ENCODE measurements at regions not wholly inside any gene's neighbourhood (a gene's known extent, or its start where the extent isn't known, plus 50 kb on each side); places are given as distances from the start of the nearest gene placed in this dataset.

DNA sequence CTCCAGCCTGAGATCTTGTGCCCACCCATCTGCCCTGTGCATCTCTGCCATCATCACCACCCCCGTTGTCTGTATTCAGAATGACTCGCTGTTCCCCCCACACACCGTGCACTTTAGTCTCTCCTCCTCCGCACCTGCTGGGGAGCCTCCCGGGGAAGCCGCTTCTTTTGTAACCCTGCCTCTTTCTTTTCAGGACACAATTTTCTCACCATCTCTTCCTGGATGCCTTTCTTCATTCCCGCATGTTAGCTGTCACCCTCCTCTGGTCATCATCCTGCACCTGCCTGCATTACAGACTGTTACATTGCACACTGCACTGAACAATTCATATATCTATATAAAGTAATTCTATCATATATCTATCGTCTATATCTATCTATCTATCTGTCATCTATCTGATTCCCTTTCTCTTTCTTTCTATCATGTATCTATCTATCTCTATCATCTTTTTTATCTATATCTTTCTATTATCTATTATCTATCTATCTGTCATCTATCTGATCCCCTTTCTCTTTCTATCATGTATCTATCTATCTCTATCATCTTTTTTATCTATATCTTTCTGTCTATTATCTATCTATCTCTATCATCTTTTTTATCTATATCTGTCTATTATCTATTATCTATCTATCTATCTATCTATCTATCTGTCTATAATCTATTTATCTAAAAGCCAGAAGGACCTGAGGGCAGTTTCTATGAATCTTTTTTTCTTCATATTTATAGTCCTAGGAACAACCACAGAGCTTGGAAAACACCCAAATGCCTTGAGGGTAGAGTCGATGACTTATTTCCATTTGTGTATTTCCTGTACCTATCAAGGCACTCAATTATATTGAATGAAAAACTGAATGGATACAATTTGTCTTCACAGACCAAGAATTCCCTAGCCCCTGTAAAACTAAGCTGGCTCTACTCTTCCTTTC is 642.5 kb downstream of the ACTR3B start:
- Mint-ChIP-seq H3K4me1 (ENCODE audit: low read depth) (no peaks in the 10 kb centered on the region), H3K27ac (no peak overlapping the region), H3K4me3 (no peak overlapping the region), H3K36me3 (ENCODE audit: low read depth) (no peaks in the 10 kb centered on the region), H3K27me3 (ENCODE audit: insufficient read depth) (0 out of 2 replicates have a peak, but pooled peaks cover 2% of the 10 kb centered on the region), H3K9me3 (peaks cover 73% of the 10 kb centered on the region)
- TF ChIP-seq, protein P1, sequence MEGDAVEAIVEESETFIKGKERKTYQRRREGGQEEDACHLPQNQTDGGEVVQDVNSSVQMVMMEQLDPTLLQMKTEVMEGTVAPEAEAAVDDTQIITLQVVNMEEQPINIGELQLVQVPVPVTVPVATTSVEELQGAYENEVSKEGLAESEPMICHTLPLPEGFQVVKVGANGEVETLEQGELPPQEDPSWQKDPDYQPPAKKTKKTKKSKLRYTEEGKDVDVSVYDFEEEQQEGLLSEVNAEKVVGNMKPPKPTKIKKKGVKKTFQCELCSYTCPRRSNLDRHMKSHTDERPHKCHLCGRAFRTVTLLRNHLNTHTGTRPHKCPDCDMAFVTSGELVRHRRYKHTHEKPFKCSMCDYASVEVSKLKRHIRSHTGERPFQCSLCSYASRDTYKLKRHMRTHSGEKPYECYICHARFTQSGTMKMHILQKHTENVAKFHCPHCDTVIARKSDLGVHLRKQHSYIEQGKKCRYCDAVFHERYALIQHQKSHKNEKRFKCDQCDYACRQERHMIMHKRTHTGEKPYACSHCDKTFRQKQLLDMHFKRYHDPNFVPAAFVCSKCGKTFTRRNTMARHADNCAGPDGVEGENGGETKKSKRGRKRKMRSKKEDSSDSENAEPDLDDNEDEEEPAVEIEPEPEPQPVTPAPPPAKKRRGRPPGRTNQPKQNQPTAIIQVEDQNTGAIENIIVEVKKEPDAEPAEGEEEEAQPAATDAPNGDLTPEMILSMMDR (IDR thresholded peaks at IDR 0.05): no peak
- DNase-seq: no peak

- H3K27me3 Mint-ChIP-seq (ENCODE audit: insufficient read depth): 0 out of 2 replicates have a peak, but pooled peaks cover 2% of the 10 kb centered on the region
- no peak overlapping the region for H3K4me3 Mint-ChIP-seq
- peaks cover 71% of the 10 kb centered on the region for H3K9me3 Mint-ChIP-seq
- no peak for DNase-seq
- TF ChIP-seq, protein P1 (IDR thresholded peaks at IDR 0.05): no peak
- no peaks in the 10 kb centered on the region for H3K4me1 Mint-ChIP-seq (ENCODE audit: low read depth)
- no peak overlapping the region for H3K27ac Mint-ChIP-seq
- no peaks in the 10 kb centered on the region for H3K36me3 Mint-ChIP-seq (ENCODE audit: low read depth)
Measured at GRCh38 chr7:153402721-153403541, 643.4 kb downstream of the ACTR3B start.

DNA sequence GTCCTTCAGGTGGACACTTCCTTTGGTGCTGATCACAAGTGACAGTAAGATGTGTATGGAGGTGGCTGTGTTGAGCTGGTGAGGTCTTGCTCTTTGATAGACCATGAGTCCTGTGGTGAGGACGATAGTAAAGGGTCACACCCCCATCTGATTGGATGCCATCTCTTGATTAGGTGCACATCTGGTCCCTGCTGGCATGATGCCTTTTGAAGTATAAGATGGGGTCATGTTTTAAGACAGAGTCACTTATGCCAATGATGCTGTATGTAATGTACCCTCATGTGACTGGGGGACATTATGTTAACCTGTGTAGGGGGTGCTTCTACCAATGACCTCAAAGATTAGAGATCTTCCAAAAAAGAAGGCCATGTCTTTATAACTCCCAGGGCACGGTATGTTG is 644.6 kb downstream of the ACTR3B start:
- H3K36me3 Mint-ChIP-seq (ENCODE audit: low read depth): no peaks in the 10 kb centered on the region
- no peak overlapping the region for H3K27ac Mint-ChIP-seq
- peaks cover 76% of the 10 kb centered on the region for H3K9me3 Mint-ChIP-seq
- no peak overlapping the region for H3K4me3 Mint-ChIP-seq
- 0 out of 2 replicates have a peak, but pooled peaks cover 2% of the 10 kb centered on the region for H3K27me3 Mint-ChIP-seq (ENCODE audit: insufficient read depth)
- no peaks in the 10 kb centered on the region for H3K4me1 Mint-ChIP-seq (ENCODE audit: low read depth)
- TF ChIP-seq, protein P1 (IDR thresholded peaks at IDR 0.05): no peak
- DNase-seq: no peak

GRCh38 chr7:153404781-153405279 is 645.3 kb downstream of the ACTR3B start:
- Mint-ChIP-seq H3K36me3 (ENCODE audit: low read depth) (peaks cover 4% of the 10 kb centered on the region), H3K4me1 (ENCODE audit: low read depth) (no peaks in the 10 kb centered on the region), H3K27ac (no peak overlapping the region), H3K9me3 (peaks cover 83% of the 10 kb centered on the region), H3K27me3 (ENCODE audit: insufficient read depth) (0 out of 2 replicates have a peak, but pooled peaks cover 2% of the 10 kb centered on the region), H3K4me3 (no peak overlapping the region)
- TF ChIP-seq, protein P1 (IDR thresholded peaks at IDR 0.05): no peak
- no peak for DNase-seq

GRCh38 chr7:153405704-153406485 is 646.3 kb upstream of the DPP6 start:
- peaks cover 2% of the 10 kb centered on the region; the same call in 1 of the 2 replicates for H3K27me3 Mint-ChIP-seq (ENCODE audit: insufficient read depth)
- H3K4me1 Mint-ChIP-seq (ENCODE audit: low read depth): no peaks in the 10 kb centered on the region
- H3K36me3 Mint-ChIP-seq (ENCODE audit: low read depth): peaks cover 7% of the 10 kb centered on the region
- H3K9me3 Mint-ChIP-seq: peaks cover 81% of the 10 kb centered on the region
- H3K27ac Mint-ChIP-seq: no peak overlapping the region
- TF ChIP-seq, protein P1 (IDR thresholded peaks at IDR 0.05): no peak
- DNase-seq: no peak
- H3K4me3 Mint-ChIP-seq: no peak overlapping the region
